ENCODE measurements at regions not wholly inside any gene's neighbourhood (a gene's known extent, or its start where the extent isn't known, plus 50 kb on each side); places are given as distances from the start of the nearest gene placed in this dataset.

DNA sequence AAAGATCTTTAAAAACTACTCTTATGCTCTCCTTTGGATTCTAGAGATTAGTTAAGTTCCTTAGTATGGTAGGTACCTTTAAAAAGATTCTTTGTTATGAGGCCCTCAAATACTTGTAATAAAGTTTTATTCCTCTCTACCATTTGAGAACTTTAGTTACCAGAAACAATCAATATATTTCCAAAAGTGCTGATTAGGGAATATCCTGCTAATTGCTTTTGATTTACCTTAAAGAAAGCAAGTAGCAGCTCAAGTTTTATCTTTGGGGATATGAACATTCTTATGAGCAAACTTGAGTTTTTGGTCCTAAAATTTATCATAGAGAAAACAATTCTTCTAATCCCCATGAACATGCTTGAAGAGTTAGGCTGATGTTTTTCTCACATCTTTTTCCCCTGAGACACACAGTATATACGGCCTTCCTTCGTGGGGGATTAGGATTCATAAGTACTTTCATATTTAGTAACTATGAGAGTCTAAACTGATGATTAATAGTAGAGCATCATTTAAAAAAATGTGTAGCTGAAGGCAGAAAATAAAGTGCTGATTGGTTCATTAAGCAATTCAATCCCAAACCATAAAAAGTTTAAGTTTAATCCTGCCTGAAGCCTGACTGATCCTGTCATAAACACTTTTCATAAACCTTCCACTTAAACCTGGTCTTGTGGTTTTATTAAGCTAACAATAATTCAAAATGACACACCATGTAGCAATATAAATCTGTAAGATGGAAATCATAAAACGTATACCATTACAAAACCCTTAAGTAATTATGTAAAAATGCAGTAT is 380.5 kb upstream of the FBXO33 start:
- H3K4me3 ChIP-seq (ENCODE audit: low read length), result no peak overlapping the region
- TF ChIP-seq, protein P1, sequence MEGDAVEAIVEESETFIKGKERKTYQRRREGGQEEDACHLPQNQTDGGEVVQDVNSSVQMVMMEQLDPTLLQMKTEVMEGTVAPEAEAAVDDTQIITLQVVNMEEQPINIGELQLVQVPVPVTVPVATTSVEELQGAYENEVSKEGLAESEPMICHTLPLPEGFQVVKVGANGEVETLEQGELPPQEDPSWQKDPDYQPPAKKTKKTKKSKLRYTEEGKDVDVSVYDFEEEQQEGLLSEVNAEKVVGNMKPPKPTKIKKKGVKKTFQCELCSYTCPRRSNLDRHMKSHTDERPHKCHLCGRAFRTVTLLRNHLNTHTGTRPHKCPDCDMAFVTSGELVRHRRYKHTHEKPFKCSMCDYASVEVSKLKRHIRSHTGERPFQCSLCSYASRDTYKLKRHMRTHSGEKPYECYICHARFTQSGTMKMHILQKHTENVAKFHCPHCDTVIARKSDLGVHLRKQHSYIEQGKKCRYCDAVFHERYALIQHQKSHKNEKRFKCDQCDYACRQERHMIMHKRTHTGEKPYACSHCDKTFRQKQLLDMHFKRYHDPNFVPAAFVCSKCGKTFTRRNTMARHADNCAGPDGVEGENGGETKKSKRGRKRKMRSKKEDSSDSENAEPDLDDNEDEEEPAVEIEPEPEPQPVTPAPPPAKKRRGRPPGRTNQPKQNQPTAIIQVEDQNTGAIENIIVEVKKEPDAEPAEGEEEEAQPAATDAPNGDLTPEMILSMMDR (conservative IDR thresholded peaks at IDR 0.05; ENCODE audit: low read depth, low read length), result no peak
- DNase-seq (ENCODE audit: low read depth), result peak; percentile 94

DNA sequence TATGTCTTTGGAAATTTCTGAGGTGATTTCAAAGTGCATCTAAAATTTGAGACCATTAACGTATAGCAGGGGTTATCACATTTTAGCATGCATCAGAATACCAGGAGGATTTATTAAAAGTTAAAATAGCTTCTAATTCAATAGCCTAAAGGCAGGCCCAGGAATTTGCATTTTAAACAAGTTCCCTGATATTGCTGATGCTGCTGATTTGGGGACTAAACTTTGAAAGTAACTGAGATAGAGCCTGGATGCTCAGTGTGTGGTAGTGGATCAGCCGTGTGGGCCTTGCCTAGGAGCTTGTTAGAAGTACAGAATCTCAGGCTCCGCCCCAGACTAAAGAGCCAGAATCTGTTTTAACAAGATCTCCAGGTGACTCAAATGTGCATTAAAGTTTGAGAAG is 375.0 kb upstream of the FBXO33 start:
- DNase-seq (ENCODE audit: low read depth), result no peak
- TF ChIP-seq, protein P1 (conservative IDR thresholded peaks at IDR 0.05; ENCODE audit: low read depth, low read length), result no peak
- H3K4me3 ChIP-seq (ENCODE audit: low read length), result no peak overlapping the region

DNA sequence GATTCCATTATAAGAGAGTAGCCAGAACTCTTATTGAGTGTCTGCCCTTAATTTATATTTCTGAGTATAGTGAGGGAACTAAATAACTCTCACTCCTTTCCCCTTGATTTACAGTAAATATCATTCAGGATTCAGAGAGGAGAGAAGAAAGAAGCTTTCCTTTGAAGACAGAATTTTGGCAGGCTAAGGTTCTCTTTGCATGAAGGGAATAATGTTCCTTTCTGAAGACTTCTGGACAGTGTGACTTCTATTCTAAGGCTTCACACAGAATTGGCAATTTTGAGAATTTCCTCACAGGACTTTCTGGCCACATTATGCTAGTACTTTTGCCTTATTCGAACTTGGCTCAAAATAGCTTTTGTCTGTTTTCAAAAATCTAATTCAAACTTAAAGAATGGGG is 352.2 kb upstream of the FBXO33 start:
- TF ChIP-seq, protein P1 (conservative IDR thresholded peaks at IDR 0.05; ENCODE audit: low read depth, low read length), result no peak
- no peak overlapping the region for H3K4me3 ChIP-seq (ENCODE audit: low read length)
- no peak for DNase-seq (ENCODE audit: low read depth)

DNA sequence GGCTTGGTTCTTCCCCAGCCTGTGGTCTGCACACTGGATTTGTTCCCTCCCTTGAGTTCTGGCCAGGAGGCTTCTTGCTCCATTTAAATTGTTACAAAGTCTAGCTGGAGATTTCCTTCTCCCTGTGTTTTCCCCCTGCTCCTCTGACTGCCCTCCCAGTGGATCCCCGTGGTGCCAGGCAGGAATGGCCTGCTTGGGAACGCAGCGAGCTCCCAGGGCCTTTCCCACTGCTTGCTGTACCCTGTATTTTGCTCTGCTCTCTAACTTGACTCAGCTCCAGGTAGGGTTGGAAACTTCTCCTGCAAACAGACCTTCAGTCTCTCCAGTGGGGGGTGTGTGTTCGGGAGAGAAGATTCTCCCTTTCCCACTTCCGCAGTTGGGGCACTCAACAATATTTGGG is 349.2 kb upstream of the FBXO33 start:
- DNase-seq (ENCODE audit: low read depth), result no peak
- TF ChIP-seq, protein P1 (conservative IDR thresholded peaks at IDR 0.05; ENCODE audit: low read depth, low read length), result no peak
- H3K4me3 ChIP-seq (ENCODE audit: low read length), result no peak overlapping the region

DNA sequence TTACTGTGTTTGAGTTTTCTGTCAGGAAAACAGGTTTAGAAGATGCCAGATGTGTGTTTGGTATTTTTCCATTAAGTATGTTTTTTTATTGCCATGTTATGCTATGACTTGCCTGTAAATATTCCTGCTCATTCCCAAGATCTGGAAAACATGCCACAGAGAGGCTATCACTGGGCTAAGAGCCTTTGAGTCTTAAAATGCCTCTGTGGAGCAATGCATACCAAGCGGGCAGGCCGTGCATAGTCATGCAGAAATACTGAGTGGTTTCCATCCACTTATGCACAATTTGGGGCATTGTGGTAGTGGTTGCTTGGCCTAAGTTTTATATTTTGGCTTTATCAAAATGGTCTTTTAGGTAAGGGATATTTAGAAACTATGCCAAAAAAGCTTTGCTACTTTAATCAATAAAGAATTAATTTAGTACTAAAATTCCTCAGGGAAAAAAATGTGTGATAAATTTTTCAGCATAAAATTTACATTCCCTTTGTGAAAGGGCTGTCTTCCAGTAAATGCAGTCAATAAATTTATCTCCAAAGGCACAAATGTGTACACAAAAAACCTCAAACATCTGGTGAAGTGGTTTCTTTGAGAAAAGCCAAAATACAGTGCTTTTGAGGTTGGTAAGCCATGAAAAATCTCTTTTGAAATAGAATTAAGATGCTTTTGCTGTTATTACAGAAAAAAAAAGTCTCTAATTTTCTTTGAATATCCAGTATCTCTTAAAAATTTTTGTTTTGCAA is 341.3 kb upstream of the FBXO33 start:
- no peak for DNase-seq (ENCODE audit: low read depth)
- TF ChIP-seq, protein P1 (conservative IDR thresholded peaks at IDR 0.05; ENCODE audit: low read depth, low read length), result no peak
- no peak overlapping the region for H3K4me3 ChIP-seq (ENCODE audit: low read length)

DNA sequence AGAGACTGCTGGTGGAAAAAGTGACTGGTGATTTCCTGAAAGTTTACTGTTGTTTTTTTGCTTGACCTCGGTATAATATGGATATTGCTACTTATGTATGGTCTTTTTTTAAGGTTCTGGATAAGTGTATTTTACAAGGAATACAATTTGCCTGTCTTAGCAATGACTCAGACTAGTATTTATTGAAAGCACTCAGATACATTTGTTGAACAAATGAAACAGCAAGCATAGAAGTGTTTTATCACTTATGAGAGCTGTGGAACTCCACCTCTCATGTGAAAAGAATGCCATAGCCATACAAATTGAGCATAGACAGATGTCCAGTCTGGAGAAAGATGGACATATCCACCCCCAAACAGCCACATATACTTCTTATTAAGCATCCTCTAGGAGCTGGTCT is 340.4 kb upstream of the FBXO33 start:
- DNase-seq (ENCODE audit: low read depth), result no peak
- no peak overlapping the region for H3K4me3 ChIP-seq (ENCODE audit: low read length)
- TF ChIP-seq, protein P1 (conservative IDR thresholded peaks at IDR 0.05; ENCODE audit: low read depth, low read length), result no peak

DNA sequence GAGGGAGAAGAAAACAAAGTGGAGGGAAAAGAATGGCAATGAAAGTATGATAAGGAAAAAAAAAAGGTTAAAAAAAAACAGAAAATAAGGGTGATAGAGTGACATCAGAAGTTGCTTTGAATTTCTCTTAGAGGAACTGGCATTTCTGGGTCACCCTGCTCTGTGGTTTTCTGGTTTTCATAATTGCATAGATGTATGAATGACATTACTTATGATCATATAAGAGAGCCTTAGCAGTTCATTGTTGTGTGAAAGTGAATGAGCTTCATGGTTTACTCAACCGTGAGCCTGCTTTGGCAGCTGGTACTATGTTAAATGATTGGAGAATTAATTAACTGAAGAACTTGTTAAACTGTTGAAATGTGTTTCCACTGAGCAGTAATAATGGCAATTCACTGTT is 336.4 kb upstream of the FBXO33 start:
- DNase-seq (ENCODE audit: low read depth), result peak; percentile 62
- H3K4me3 ChIP-seq (ENCODE audit: low read length), result no peak overlapping the region
- TF ChIP-seq, protein P1 (conservative IDR thresholded peaks at IDR 0.05; ENCODE audit: low read depth, low read length), result no peak
